ENCODE measurements at regions not wholly inside any gene's neighbourhood (a gene's known extent, or its start where the extent isn't known, plus 50 kb on each side); places are given as distances from the start of the nearest gene placed in this dataset.
A peak's percentile ranks its signal among the peaks of the same experiment; 100 is the strongest.

- TF ChIP-seq, protein P1, sequence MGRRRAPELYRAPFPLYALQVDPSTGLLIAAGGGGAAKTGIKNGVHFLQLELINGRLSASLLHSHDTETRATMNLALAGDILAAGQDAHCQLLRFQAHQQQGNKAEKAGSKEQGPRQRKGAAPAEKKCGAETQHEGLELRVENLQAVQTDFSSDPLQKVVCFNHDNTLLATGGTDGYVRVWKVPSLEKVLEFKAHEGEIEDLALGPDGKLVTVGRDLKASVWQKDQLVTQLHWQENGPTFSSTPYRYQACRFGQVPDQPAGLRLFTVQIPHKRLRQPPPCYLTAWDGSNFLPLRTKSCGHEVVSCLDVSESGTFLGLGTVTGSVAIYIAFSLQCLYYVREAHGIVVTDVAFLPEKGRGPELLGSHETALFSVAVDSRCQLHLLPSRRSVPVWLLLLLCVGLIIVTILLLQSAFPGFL (CRISPR knock-in tag; IDR thresholded peaks at IDR 0.05; ENCODE audit: borderline replicate concordance), result no peak
- TF ChIP-seq GABPB1 (CRISPR knock-in tag; IDR thresholded peaks at IDR 0.05) (no peak), CREB1 (CRISPR knock-in tag; IDR thresholded peaks at IDR 0.05) (no peak), EMX1 (CRISPR knock-in tag; IDR thresholded peaks at IDR 0.05) (no peak), ZNF416 (CRISPR knock-in tag; IDR thresholded peaks at IDR 0.05) (no peak), ELF4 (CRISPR knock-in tag; IDR thresholded peaks at IDR 0.05; ENCODE audit: low read depth) (no peak), ZNF671 (CRISPR knock-in tag; IDR thresholded peaks at IDR 0.05) (no peak), FOXJ3 (CRISPR knock-in tag; IDR thresholded peaks at IDR 0.05; ENCODE audit: borderline replicate concordance) (no peak)
- TF ChIP-seq, protein P2, sequence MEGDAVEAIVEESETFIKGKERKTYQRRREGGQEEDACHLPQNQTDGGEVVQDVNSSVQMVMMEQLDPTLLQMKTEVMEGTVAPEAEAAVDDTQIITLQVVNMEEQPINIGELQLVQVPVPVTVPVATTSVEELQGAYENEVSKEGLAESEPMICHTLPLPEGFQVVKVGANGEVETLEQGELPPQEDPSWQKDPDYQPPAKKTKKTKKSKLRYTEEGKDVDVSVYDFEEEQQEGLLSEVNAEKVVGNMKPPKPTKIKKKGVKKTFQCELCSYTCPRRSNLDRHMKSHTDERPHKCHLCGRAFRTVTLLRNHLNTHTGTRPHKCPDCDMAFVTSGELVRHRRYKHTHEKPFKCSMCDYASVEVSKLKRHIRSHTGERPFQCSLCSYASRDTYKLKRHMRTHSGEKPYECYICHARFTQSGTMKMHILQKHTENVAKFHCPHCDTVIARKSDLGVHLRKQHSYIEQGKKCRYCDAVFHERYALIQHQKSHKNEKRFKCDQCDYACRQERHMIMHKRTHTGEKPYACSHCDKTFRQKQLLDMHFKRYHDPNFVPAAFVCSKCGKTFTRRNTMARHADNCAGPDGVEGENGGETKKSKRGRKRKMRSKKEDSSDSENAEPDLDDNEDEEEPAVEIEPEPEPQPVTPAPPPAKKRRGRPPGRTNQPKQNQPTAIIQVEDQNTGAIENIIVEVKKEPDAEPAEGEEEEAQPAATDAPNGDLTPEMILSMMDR (IDR thresholded peaks at IDR 0.05), result no peak
These were observed 63.1 kb upstream of the STEAP1B start (continued) for GRCh38 chr7:22563032-22563501.

DNA sequence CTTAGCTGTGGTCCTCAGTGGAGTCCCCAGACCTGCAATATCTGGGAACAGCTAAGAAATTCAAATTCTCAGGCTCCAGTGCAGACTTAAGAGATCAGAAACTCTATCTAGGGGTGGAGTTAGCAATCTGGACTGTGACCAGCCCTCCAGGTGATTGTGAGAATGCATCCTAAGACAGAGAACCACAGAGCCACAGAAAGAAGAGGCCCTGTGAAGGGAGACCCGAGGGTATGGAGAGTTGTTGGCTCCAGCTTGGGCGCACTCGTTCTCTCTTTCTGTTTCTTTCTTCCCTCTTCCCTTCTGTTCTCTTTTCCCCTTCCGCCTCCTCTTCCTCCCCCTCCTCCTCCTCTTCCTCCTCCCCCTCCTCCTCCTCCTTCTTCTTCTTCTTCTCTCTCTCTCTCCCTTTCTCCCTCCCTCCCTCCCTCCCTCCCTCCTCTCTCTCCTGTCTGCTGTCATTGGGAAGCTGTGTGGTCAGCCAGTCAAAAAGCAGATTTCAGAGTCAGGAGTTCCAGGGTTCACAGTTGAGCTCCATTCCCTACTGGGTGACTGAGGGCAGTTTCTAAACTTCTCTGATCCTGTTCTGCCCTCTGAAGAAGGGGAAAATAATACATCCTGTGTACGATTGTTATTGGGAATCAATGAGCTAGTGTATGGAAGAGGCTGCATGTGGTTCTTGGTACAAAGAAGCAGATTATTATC is 62.1 kb upstream of the STEAP1B start:
- ChIA-PET CTCF (interaction anchor here (0.6 to 5.8 kb wide), 22 partner anchors 21 to 554 kb away, joined by 3 to 197 read pairs (median 6); partner anchors contain the start of gene IL6), POLR2A (interaction anchor here (0.6 to 1.7 kb wide), 6 partner anchors 13 to 620 kb away, joined by 3 to 5 read pairs (median 4); partner anchors contain the start of genes IL6 and NUP42)
- H3K36me3 Mint-ChIP-seq, result no peaks in the 10 kb centered on the region
- 0 out of 2 replicates have a peak, but pooled peaks cover under 1% of the 10 kb centered on the region for H3K9me3 Mint-ChIP-seq
- DNase-seq (ENCODE audit: low spot score), result no peak
- peak overlapping the region; percentile 48 for H3K4me3 Mint-ChIP-seq
- no peaks in the 10 kb centered on the region for H3K27me3 Mint-ChIP-seq (ENCODE audit: low read depth)
- ATAC-seq, result peak; percentile 17
- peaks cover 72% of the 10 kb centered on the region for H3K4me1 Mint-ChIP-seq
- TF ChIP-seq ZNF317 (CRISPR knock-in tag; IDR thresholded peaks at IDR 0.05; ENCODE audit: borderline replicate concordance, low read depth) (no peak), ZSCAN18 (CRISPR knock-in tag; IDR thresholded peaks at IDR 0.05) (no peak), ZNF512 (CRISPR knock-in tag; IDR thresholded peaks at IDR 0.05; ENCODE audit: borderline replicate concordance) (no peak), ZNF396 (CRISPR knock-in tag; IDR thresholded peaks at IDR 0.05; ENCODE audit: borderline replicate concordance) (no peak), ZBTB43 (CRISPR knock-in tag; IDR thresholded peaks at IDR 0.05) (no peak), PRRX2 (CRISPR knock-in tag; IDR thresholded peaks at IDR 0.05) (no peak), CREB1 (CRISPR knock-in tag; IDR thresholded peaks at IDR 0.05) (no peak)
- TF ChIP-seq, protein P3, sequence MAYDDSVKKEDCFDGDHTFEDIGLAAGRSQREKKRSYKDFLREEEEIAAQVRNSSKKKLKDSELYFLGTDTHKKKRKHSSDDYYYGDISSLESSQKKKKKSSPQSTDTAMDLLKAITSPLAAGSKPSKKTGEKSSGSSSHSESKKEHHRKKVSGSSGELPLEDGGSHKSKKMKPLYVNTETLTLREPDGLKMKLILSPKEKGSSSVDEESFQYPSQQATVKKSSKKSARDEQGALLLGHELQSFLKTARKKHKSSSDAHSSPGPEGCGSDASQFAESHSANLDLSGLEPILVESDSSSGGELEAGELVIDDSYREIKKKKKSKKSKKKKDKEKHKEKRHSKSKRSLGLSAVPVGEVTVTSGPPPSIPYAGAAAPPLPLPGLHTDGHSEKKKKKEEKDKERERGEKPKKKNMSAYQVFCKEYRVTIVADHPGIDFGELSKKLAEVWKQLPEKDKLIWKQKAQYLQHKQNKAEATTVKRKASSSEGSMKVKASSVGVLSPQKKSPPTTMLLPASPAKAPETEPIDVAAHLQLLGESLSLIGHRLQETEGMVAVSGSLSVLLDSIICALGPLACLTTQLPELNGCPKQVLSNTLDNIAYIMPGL (CRISPR knock-in tag; IDR thresholded peaks at IDR 0.05), result no peak
- peak overlapping the region; percentile 98 for H3K27ac Mint-ChIP-seq

Data from WTC11 (cell line).